Colonic mucosa (tissue), 4 donors: ENCODE measurements at regions not wholly inside any gene's neighbourhood (a gene's known extent, or its start where the extent isn't known, plus 50 kb on each side); places are given as distances from the start of the nearest gene placed in this dataset.
"Not testable (repeated sequence)": the region's sequence is repeated elsewhere in the genome, so short reads cannot be mapped to it uniquely, and the experiment has no call there.

Source experiments
- DNase-seq: peaks from one replicate; pipeline ENCODE4 v3.0.0-alpha.2; 2020
- H3K27ac ChIP-seq: fragments of 200-600 bp; one replicate; pipeline ENCODE4 v1.8.0; 2021
- H3K27me3 ChIP-seq: fragments of 200-600 bp; one replicate; pipeline ENCODE4 v1.8.0; 2021
- H3K36me3 ChIP-seq: fragments of 200-600 bp; one replicate; pipeline ENCODE4 v1.8.0; 2021
- H3K4me1 ChIP-seq: fragments of 200-600 bp; one replicate; pipeline ENCODE4 v1.8.0; 2021; ENCODE audit warnings: mild to moderate bottlenecking
- H3K4me3 ChIP-seq: fragments of 200-600 bp; one replicate; pipeline ENCODE4 v1.8.0; 2021
- H3K9ac ChIP-seq, 2 donors: one replicate each; pipeline ENCODE4 v1.7.0; 2013; ENCODE audit warnings: control low read depth in 2 of 2, low read depth in 2 of 2, low read length in 2 of 2
- H3K9me3 ChIP-seq: fragments of 200-600 bp; one replicate; pipeline ENCODE4 v1.8.0; 2021
- intact Hi-C: fragments of 100-400 bp; cut with DNase I; formaldehyde crosslinking; loops from one replicate; pipeline ENCODE4 v1.14.1; 2022
- TF ChIP-seq, protein P1 (sequence below): fragments of 200-600 bp; IDR thresholded peaks from one replicate; pipeline ENCODE4 v1.8.0; 2022; ENCODE audit warnings: antibody characterized with exemption, mild to moderate bottlenecking
- donor health status: healthy.
- donor health status: DM: no; HTN: no; CAD: no.
- donor health status: DM: no; HTN: no; CAD: no.

DNA sequence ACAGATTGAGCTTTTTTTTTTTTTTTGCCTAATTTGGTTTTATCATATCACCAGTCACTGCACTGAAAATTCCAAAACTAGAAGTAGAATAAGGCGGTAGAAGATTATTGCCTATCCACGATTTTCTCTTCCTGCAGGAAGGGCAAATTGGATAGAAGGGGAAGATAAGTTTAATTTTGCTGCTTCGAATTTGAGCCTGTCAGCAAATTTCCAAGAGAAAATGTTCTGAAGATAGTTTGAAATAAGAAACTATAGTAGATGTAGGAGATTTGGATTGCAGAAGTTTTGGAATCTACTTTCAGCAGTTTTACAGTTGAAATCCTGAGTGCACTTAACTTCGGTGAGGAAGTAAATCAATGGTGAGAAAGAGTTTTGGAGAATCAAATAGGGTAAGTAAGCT lies 164.9 kb downstream of the PTBP2 start:
- no peaks in the 10 kb centered on the region for H3K27me3 ChIP-seq
- TF ChIP-seq, protein P1, sequence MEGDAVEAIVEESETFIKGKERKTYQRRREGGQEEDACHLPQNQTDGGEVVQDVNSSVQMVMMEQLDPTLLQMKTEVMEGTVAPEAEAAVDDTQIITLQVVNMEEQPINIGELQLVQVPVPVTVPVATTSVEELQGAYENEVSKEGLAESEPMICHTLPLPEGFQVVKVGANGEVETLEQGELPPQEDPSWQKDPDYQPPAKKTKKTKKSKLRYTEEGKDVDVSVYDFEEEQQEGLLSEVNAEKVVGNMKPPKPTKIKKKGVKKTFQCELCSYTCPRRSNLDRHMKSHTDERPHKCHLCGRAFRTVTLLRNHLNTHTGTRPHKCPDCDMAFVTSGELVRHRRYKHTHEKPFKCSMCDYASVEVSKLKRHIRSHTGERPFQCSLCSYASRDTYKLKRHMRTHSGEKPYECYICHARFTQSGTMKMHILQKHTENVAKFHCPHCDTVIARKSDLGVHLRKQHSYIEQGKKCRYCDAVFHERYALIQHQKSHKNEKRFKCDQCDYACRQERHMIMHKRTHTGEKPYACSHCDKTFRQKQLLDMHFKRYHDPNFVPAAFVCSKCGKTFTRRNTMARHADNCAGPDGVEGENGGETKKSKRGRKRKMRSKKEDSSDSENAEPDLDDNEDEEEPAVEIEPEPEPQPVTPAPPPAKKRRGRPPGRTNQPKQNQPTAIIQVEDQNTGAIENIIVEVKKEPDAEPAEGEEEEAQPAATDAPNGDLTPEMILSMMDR = no peak
- no peaks in the 10 kb centered on the region for H3K9me3 ChIP-seq
- no peaks in the 10 kb centered on the region for H3K4me1 ChIP-seq
- no peak overlapping the region for H3K27ac ChIP-seq
- H3K36me3 ChIP-seq = no peaks in the 10 kb centered on the region
- no peak for DNase-seq
- H3K4me3 ChIP-seq = no peak overlapping the region
- intact Hi-C loops = no loop called here
- no peak overlapping the region for H3K9ac ChIP-seq

DNA sequence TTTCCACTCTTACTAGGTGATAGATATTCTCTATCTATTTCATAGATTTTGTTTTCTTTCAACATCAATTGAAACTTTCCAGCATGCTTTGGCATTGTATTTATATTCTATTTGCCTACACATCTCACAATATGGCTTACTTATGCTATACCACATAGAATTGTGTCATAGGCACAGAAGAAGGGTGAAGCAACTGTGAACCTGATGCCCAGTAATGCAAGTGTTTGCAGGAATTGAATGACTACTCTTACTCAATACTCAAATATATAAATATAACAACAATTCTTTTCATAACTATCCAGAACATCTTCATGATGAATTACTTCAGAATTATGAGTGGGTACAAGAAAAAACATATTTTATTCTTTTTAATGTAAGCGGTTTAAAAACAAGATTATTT lies 165.9 kb downstream of the PTBP2 start:
- no peaks in the 10 kb centered on the region for H3K36me3 ChIP-seq
- no peaks in the 10 kb centered on the region for H3K27me3 ChIP-seq
- TF ChIP-seq, protein P1 = no peak
- H3K4me3 ChIP-seq = no peak overlapping the region
- no peak overlapping the region for H3K27ac ChIP-seq
- intact Hi-C loops = no loop called here
- H3K9ac ChIP-seq = no peak overlapping the region
- DNase-seq = no peak
- no peaks in the 10 kb centered on the region for H3K9me3 ChIP-seq
- H3K4me1 ChIP-seq = no peaks in the 10 kb centered on the region

DNA sequence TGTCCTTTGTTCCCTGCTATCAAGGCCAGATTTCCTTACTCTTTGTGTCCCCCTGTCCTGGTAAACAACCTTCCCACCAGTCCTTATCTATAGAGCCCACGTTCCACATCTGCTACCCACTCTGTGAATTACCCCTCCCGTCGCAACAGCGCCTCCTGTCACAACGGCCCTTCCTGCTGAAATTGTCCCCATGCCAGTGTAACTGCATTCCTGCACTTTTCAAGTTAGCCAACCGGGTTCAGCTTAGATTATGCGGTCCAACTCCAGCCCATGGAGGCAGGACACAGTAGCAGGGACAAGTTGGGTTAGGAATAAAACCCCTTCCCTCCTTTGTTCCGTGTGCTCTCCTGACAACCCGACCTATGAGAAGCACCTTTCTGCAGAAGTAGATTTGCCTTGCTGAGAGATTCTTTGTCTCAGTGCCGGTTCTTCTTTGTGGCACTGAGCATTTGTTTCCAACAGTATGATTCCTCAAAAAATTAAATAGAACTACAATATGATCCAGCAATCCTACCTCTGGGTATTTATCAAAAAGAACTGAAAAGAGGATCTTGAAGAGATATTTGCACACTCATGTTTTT lies 180.3 kb downstream of the PTBP2 start:
- Histone ChIP-seq H3K36me3 (no peaks in the 10 kb centered on the region), H3K9me3 (no peaks in the 10 kb centered on the region), H3K27ac (no peak overlapping the region), H3K9ac (no peak overlapping the region), H3K27me3 (no peaks in the 10 kb centered on the region), H3K4me1 (no peaks in the 10 kb centered on the region), H3K4me3 (no peak overlapping the region)
- TF ChIP-seq, protein P1 = no peak
- no peak for DNase-seq
- intact Hi-C loops = no loop called here

DNA sequence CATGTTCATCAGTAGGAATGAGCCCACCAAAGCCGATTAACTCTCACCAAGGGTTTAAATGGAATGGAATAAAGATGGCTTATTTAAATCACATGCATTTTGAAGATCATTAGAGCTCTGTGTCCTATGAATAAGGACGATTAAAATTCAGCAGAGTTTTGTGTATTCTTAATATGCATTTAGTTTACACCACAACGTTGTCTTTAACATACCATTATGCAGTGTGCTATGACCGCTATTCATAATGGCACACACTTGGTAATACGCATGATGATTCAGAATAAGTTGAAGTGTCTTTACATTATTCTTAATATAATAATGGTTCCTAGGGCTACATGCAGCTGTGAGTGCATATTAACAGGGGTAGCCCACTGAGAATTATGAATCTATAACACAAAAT lies 190.7 kb downstream of the PTBP2 start:
- intact Hi-C loops = no loop called here
- no peaks in the 10 kb centered on the region for H3K36me3 ChIP-seq
- H3K4me1 ChIP-seq = no peaks in the 10 kb centered on the region
- no peak overlapping the region for H3K27ac ChIP-seq
- DNase-seq = no peak
- TF ChIP-seq, protein P1 = no peak
- no peak overlapping the region for H3K4me3 ChIP-seq
- no peak overlapping the region for H3K9ac ChIP-seq
- no peaks in the 10 kb centered on the region for H3K27me3 ChIP-seq
- H3K9me3 ChIP-seq = no peaks in the 10 kb centered on the region

DNA sequence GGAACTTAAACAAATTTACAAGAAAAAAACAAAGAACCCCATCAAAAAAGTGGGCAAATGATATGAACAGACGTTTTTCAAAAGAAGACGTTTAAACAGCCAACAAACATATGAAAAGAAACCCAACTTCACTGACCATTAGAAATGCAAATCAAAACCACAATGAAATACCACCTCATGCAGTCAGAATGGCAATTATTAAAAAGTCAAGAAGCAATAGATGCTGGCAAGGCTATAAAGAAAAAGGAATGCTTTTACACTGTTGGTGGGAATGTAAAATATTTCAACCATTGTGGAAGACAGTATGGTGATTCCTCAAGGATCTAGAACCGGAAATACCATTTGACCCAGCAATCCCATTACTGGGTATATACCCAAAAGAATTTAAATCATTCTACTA lies 194.1 kb downstream of the PTBP2 start:
- not testable (repeated sequence) for H3K36me3 ChIP-seq, H3K27me3 ChIP-seq, H3K4me3 ChIP-seq

DNA sequence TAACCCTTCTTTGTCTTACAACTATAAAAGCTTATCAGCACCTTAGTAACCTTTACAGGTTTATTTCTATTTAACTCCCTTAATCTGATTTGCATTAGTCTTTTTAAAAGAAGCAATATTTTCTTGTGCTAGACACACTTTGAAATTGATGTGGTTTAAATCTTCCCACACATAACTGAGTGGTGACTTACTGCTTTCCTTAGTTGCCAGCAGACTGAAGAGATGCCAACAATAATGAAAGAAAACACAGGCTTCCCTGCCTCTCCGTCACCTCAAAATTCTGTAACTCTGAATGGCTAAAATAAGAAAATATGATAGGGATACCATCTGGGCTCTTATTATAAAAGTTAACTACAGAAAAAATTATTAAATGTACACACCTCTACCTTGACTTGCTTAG lies 196.8 kb downstream of the PTBP2 start:
- H3K4me1 ChIP-seq = no peaks in the 10 kb centered on the region
- no peaks in the 10 kb centered on the region for H3K27me3 ChIP-seq
- H3K4me3 ChIP-seq = no peak overlapping the region
- no peaks in the 10 kb centered on the region for H3K36me3 ChIP-seq
- H3K9ac ChIP-seq = no peak overlapping the region
- TF ChIP-seq, protein P1 = no peak
- DNase-seq = no peak
- H3K9me3 ChIP-seq = no peaks in the 10 kb centered on the region
- intact Hi-C loops = no loop called here
- H3K27ac ChIP-seq = no peak overlapping the region

More for the DNA sequence above, 194.1 kb downstream of the PTBP2 start:
- H3K9me3 ChIP-seq, H3K9ac ChIP-seq, intact Hi-C loops, H3K27ac ChIP-seq, DNase-seq, H3K4me1 ChIP-seq: not testable (repeated sequence)
